Inflammatory macrophage (primary cell): ENCODE measurements at regions not wholly inside any gene's neighbourhood (a gene's known extent, or its start where the extent isn't known, plus 50 kb on each side); places are given as distances from the start of the nearest gene placed in this dataset.

Experiments used
- DNase-seq, 2 donors: peaks; one replicate each; pipeline ENCODE4 v3.0.0-alpha.2; 2020 to 2022

- DNase-seq = no peak
These were observed 643.1 kb downstream of the INHBA start for GRCh38 chr7:41059796-41060195.

- DNase-seq = no peak
These were observed 643.7 kb downstream of the INHBA start for GRCh38 chr7:41058986-41059741.

- no peak for DNase-seq
These were observed 647.8 kb downstream of the INHBA start for GRCh38 chr7:41054960-41055661.

- no peak for DNase-seq
These were observed 649.1 kb downstream of the INHBA start for GRCh38 chr7:41053820-41054219.

- no peak for DNase-seq
These were observed 650.2 kb downstream of the INHBA start for GRCh38 chr7:41052736-41053135.

GRCh38 chr7:41052201-41052600, 650.7 kb downstream of the INHBA start:
- DNase-seq = no peak

GRCh38 chr7:41051535-41051934, 651.4 kb downstream of the INHBA start:
- DNase-seq = no peak

- DNase-seq = no peak
These were observed 651.8 kb downstream of the INHBA start for GRCh38 chr7:41051062-41051461.

GRCh38 chr7:41048771-41049170, 654.1 kb downstream of the INHBA start:
- DNase-seq = no peak

GRCh38 chr7:41047789-41048191, 655.1 kb downstream of the INHBA start:
- no peak for DNase-seq

GRCh38 chr7:41047211-41047610, 655.7 kb downstream of the INHBA start:
- no peak for DNase-seq

- no peak for DNase-seq
These were observed 656.1 kb downstream of the INHBA start for GRCh38 chr7:41046776-41047175.

GRCh38 chr7:41046221-41046761, 656.6 kb downstream of the INHBA start:
- DNase-seq = no peak

- DNase-seq = no peak
These were observed 657.2 kb downstream of the INHBA start for GRCh38 chr7:41045556-41046123.

GRCh38 chr7:41039981-41040380, 662.9 kb downstream of the INHBA start:
- no peak for DNase-seq

GRCh38 chr7:41039386-41039953, 663.4 kb downstream of the INHBA start:
- DNase-seq = no peak

GRCh38 chr7:41038211-41038610, 664.7 kb downstream of the INHBA start:
- DNase-seq = no peak

- DNase-seq = no peak
These were observed 665.2 kb downstream of the INHBA start for GRCh38 chr7:41037691-41038090.

- DNase-seq = no peak
These were observed 667.1 kb downstream of the INHBA start for GRCh38 chr7:41035794-41036193.

- DNase-seq = no peak
These were observed 669.4 kb downstream of the INHBA start for GRCh38 chr7:41033500-41033899.

- DNase-seq = no peak
These were observed 672.2 kb downstream of the INHBA start for GRCh38 chr7:41030673-41031072.

GRCh38 chr7:41029072-41029499, 673.8 kb downstream of the INHBA start:
- DNase-seq = no peak

GRCh38 chr7:41028580-41028979, 674.3 kb downstream of the INHBA start:
- DNase-seq = no peak
